HG03442 (cell line): ENCODE measurements at regions not wholly inside any gene's neighbourhood (a gene's known extent, or its start where the extent isn't known, plus 50 kb on each side); places are given as distances from the start of the nearest gene placed in this dataset.
A peak's percentile ranks its signal among the peaks of the same experiment; 100 is the strongest.

Experiments
- ATAC-seq: cut with Tn5 transposase; IDR thresholded peaks from one replicate; pipeline ENCODE4 v1.9.1; 2021; ENCODE audit warnings: mild to moderate bottlenecking, moderate library complexity; ENCODE audit not compliant: unreplicated experiment

DNA sequence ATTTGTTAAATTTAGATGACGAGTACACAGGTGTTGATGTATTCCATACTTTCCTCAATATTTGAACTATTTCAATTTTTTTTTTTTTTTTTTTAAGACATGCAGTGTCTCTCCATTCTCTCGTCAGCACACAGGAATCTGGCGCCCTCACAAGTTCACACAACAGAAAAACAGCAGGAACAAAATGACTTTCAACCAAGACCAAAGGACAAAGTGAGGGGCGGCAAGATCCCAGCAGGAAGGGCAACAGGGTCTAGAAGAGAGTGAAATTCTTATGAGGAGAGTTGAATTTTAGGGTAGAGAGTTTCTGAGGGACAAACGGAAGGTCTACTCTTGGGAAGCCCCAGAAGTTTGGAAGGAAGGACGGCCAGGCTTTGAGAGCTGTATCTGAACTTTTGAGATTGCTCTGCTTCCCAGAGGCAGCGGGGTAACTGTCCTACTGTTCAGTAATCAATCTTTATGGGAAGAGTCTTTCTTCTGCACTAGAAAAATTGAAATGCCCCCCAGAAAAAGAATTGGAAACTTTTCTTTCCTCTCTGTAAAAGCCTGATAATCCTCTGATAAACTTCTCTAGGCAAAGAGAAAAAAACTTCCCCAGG lies 760.2 kb downstream of the RAB28 start:
- ATAC-seq, result no peak

DNA sequence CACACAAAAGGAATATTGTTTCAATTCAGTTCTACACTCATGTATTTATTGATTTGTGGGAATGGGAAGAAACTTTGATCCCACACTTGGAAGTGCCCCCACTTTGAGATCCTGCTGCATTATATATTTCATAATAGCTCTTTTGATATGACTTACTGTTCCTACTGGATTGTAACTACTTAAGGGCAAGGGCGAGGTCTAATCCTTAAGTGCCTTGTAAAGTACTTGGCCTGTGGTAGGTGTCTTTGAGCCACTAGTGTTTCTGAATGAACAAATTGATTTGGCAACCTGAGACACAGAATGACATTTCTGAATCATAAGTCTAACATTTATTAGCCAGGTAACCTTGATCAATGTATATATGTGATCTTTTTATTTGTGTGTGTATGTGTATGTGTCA lies 767.2 kb downstream of the RAB28 start:
- no peak for ATAC-seq

DNA sequence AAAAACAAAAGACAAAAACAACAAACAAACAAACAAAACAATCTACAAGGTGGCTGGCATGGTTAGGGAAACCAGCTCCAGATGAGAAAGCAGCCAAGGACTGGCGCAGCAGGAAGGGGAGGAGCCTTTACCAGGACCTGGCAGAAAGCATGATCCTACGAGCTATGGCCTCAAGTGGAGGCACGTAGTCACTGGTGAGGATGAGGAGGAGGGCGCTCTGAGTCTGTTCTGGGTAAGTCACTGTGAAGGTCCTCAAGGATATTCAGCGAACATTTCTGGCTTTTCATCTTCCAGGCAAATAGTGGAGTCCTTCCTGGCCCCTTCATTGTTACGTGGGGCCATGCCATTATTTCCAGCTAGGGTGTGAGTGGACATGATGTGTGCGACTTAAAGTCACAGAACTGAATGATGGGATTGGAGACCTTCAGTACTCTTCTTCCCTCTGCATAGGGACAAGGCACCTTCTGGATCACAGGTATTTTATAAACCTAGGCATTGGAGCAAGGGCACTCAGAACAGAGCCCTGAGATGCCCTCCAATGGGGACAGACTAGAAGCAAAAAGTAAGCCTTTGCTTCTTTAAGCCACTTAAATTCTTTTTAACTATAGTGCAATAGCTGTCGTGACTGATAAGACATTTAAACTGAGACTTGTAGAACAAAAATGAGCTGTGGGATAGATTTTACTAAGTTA lies 771.3 kb downstream of the RAB28 start:
- no peak for ATAC-seq

DNA sequence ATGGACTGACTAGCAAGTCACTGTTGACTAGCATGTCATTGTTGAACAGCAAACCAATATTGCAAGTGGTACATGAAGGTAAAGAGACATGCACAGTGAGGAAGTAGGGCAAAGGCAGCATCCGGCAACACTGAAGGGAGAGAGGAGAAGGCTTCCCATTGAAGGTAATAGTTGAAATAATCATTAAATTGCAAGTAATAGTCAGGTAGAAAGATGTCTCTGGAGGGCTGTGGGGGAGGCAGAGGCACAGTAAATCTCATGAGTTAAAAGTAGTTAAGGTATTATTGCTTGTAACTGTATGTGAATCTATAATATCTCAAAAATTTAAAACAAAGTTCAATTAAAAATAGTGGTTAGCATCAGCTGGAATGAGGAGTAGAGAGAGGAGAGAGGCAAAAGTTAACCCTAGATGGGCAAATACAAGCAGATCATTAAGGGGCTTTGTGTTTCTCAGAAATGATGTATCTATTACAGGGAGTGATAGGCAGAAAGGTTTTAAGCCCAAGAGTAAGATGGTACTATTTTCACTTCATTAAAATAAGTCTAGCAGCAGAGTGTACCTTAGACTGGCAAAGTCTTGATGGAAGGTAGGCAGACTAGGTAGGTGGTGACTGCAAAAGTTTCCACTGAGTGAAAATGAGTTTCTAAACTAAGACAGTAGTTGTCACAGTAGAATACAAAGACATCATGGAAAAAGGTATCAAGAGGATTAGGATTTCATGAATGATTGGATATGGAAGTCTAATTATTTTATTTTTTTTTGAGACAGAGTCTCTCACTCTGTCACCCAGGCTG lies 776.6 kb downstream of the RAB28 start:
- ATAC-seq, result no peak

DNA sequence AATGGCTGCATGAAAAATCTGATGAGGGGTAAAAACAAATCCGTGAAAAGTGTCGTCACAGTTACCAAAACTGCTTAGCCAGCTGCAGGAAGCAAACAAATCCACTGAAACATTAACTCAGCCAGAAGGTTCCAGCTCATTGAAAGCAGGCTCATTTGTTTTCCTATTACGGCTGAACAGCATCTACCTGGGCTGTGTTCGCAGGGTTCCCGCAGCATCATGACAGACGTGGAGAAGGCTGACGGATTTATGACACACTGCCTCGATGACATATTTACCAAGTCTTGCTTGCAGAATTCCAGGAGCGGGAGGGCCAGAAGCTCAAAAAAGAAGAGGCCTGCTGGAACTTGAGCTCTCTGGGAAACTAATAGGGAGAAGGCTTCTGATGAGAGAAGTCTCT lies 781.1 kb downstream of the RAB28 start:
- no peak for ATAC-seq

DNA sequence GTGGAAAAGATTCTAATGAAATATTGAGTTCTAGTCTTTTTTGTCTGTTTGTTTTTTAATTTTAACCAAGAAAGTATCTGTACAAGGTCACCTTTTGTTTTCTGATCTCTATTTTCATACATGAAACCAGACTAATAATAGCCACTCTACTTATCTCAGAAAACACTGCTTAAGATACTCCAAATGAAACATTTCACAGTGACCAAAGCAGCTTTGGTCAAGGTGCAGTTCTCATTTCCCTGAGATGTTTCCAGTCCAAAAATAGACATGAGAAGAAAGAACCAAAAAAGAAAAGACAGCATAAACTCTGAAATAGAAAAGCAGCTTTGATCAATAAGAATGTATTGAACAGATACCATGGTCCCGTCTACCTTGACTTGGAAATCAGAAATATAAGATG lies 782.8 kb downstream of the RAB28 start:
- ATAC-seq, result peak; percentile 74

DNA sequence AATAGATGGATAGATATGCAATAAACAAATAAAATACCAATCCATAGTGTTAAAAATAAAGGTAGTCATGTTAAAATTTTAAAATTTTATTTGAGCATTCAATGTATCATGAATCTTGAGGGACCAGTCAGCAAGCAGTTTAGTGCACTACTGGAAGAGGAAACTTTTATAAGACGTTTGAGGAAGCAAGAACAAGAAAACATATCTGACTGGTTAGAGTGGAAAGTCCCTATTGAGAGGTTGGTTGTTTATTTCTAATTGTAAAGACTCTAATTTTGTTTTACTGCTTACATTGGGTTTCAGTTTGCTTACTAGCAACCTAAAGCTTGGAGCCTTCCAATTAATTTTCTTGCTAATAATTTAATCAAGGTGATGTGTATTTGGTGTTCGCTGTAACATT lies 786.2 kb downstream of the RAB28 start:
- ATAC-seq, result no peak

DNA sequence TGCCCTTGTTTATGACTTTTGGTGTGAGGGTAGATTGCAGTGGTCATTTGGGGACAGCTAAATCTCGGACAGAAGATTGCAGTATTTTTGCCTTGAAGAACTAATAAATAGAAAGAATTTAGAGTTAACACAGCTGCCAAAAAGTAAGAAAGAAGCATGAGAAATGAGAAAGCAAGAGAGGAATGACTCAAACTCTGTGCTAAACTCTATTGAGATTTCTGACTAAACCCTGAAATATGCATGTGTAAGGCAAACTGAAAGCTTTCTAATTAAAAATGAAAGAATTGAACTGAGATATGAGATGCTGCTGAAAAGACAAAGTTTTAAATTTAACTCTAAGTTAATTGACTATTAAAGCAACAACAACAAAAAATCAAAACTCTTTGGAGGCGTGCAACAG lies 791.3 kb downstream of the RAB28 start:
- ATAC-seq, result no peak

DNA sequence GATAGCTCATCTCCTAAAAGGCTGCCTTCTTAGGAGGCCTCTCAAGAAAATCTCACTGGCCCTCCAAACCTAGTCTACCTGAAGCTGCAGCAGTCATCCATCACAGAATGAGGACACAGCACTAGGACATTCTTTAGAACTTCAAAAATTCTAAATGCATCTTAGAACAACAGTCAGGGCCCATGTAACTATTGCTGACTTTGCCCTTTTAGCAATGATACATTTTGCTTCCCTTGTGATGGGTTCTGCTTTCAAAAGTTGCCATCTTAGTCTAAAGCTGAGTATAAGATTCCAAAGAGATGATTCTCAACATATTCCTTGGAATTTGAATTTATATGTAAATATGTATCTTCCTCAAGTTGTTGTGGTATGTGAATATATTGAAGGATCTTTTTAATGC lies 793.0 kb downstream of the RAB28 start:
- ATAC-seq, result no peak

DNA sequence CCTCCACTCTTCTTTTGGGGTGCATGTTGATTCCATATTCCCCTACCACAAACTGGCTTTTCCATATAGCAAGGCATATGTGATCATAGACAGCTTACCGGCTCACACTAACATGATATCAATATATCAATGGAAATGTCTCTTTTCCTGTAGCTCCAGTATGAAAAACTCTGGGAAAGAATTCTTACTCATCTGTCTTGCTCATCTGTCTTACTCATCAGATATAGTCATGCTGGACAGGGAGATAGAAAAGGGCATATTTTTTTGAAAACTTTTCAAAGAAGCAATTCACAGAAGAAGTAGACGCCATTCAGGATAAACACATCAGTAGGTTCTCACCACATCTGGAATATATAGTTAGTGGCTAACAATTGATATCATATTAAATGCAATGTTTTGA lies 794.7 kb downstream of the RAB28 start:
- ATAC-seq, result no peak

DNA sequence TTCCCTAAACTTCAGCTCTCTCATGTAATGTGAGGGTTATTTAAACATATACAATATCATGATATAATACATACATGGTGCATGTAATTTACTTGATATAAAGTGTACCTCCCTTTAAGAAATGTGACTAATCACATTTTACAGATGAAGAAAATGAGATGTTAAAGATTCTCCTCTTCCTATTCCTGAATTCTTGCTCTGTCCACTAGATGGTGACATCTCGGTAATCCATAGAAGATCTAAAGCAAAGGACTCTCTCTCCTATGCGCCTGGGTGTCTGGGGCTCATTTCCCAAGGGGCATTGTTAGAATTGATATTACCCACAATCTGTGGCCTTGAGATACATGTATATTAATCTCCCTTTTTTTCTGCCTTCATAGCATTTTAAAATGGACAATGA lies 804.9 kb downstream of the RAB28 start:
- ATAC-seq, result no peak

DNA sequence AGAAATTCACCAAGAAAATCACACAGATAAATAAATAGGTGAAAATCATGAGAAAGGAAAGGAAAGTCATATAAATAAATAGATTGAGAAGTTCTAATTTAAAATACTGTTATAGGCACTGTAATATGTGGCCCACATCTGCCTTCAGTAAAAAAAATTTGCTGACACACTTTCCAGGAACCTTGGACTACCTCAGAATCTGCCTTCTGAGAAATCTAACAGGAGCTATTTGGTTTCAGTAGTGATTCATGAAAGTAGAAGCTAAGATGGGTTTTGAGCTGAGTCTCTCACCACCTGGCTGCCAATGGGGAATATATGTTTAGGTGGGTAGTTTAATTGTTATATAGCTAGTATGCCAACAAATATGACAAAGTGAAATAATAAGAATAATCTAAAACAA lies 810.0 kb downstream of the RAB28 start:
- ATAC-seq, result no peak

DNA sequence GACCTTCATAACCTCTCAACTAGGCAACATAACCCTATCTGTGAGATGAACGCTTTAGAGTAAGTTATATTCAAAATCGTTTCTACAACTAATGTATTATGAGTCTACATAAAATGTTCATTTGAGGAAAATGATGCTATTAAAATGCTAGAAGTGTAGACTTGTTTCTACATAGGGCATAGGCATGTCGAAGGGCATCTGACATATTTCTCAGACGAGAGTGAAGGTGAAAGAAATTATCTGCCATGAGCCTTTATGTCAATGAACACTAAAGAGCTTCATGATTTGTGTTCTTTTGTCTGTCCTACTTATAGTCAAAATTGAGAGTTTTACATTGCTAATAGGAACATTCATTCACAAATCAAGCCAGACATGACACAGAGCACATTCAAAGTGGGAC lies 811.8 kb downstream of the RAB28 start:
- no peak for ATAC-seq

DNA sequence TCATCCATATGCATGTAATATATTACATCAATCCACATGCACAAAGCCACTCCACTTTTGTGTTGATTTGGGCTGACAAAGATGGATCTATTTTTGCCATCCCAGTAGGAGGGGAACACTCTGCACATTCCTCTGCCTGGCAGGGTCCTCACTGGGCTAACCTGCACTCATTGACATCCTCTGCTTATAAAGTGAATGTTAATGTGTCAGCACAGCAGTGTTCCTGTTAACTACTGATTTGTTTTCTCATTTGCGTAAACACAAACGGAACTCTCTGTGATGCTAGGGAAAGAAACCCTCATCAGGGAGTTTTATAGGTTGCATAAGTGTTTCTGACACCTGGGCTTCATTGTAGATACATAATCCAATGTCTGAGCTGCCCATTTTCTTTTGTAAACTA lies 826.0 kb downstream of the RAB28 start:
- ATAC-seq, result no peak

DNA sequence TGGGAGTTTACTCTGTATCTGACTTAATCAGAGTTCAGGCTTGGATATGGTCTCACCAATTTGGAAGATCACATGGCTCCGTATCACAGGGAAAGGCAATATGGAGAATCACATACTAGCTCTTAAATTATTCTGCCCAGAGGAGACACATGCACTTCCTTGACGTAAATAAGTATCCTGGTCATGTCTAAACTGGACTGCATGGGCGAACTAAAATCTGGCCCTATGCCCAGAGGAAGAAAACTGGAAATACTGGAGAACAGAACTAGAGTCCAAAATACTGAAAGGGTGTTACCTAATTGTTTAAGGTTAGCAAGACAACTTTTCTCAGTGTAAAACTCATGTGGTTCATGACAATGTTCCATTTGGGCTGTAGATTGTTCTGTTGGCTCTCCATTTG lies 832.3 kb downstream of the RAB28 start:
- ATAC-seq, result no peak

DNA sequence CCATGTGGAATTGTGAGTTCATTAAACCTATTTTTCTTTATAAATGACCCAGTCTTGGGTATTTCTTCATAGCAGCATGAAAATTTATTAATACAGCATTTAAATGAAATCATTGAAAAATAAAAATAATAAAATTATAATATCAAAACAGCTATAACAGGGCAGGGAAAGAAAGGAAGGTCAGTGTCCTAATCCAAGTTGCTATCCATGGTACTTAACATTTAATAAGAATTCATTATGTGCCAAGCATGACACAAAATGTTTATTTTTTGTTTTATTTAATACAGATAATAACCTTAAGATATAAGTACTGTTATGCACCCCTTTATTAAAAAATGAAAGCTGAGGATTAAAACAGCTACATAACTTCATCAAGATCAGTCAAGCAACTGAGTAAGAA lies 838.4 kb downstream of the RAB28 start:
- no peak for ATAC-seq

DNA sequence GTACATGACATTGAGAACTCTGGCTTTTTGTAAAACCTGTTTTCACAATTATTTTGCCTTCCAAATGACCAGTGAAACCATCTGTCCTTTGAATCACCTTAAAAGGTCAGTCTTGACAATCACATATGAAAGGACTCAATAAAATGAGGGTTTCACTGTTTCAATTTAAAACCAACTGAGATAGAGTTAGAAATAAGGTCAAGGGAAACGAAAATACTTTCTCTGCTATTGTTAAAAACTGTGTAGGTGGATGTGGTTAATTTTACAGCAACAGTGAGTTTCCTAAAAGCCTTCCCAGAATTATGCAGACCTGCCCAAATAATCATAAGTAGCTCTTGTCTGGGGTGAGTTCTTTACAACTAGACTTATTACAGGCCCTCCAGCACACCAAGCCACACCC lies 839.9 kb downstream of the RAB28 start:
- ATAC-seq, result no peak

DNA sequence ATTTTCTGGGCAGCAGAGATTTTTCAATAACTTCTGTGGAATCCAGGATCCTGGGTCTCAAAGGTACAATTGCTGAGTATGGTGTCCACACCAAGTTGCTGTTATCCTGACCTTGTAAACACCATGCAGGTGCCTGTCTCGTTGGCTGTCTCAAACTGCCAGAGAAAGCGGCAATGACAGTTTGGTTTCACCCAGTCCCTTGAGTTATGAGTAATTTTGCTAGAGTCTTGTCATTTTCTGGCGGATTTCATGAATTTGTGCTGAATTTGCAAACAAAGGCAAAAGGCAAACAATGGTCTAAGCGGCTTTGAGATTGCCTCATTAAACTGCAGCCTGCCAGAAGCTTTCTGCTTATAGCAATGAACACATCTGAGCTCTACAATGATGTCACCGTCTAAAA lies 847.9 kb downstream of the RAB28 start:
- ATAC-seq, result no peak

DNA sequence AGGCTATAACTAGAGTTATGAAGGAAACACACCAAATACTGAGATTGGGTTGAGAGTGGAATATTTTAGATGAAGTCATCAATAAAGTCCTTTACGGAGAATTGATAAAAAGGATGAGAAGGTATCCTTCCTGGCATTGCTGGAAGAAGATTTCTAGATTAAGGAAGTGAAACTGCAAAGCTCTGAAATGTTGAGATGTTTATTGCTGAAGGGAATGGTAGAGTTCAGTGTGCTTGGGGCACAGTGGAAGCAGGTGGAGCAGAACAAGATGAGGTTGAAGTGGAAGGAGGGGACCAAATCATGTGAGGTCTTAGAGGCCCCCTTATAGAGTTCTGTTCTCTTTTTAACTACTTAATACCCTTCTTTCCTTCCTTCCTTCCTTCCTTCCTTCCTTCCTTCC lies 848.5 kb downstream of the RAB28 start:
- no peak for ATAC-seq

DNA sequence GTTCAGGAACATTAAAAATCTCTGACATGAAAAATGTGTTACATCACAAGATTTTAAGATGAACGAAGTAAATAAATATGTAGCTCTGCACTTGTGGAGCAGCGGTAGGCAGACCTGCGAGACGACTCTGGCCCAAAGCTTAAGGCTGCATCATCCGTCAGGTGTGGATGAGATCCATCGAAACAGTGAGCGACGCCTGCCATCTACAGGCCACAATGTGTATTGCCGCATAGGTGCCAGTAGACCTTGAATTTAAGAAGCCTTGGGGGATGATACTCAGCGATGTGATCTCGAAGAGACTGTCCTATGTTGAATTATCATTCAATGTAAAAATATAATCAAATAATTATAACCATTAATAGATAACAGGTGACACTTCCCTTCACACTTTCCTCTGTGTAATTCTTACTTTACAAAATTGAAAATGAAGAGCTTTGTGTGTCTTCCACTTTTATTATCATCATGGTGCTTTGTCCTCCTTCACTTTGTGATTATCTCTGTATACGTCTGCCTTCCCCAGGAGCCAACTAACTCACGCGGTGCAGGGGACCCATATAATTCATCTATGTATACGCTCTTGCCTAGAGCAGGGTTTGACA lies 851.0 kb downstream of the RAB28 start:
- ATAC-seq, result peak; percentile 98

DNA sequence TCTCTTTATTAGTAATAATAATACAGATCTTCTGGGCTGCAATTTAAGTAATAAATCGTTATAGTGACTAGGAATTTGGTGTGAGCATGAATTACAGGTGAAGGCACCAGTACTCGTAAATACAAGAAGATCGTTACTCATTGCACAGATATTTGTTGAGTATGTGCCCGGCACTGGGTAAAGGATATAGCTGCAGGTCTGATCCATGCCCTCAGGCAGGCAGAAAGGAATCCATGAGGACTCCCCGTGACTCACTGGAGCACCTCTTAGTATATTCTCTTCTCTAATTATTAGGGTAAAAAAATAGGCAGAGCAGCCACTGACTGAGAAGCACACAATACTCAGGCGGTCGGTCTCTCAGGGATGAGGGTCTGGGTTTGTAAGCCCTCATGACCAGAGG lies 868.3 kb downstream of the RAB28 start:
- no peak for ATAC-seq

DNA sequence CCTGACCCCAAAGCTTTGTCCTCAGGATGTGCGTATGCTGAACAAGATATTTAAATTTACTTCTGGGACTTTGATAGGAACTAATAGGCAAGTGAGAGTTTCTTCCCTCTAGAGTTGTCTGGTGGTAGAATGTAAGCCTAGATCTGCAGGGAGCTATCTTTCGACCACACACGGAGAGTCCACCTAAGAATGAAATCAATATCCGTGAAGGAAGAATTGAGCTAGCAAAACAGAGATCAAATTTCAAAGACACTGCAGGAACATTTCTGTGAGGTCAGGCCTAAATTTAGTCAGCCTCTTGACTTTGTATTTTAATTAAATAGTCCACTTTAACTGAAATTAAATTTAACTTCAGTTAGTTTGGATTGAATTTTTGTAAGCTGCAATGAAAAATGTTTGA lies 871.3 kb downstream of the RAB28 start:
- no peak for ATAC-seq
